GM23338 (cell line): ENCODE measurements at regions not wholly inside any gene's neighbourhood (a gene's known extent, or its start where the extent isn't known, plus 50 kb on each side); places are given as distances from the start of the nearest gene placed in this dataset.
"Not testable (repeated sequence)": the region's sequence is repeated elsewhere in the genome, so short reads cannot be mapped to it uniquely, and the experiment has no call there.

Source experiments
- ATAC-seq: fragments of 200-7000 bp; cut with Tn5 transposase; 3 replicates; pipeline ENCODE4 v1.9.1; 2020
- DNase-seq: peaks from one replicate; pipeline ENCODE4 v3.0.0-alpha.2; 2015; ENCODE audit warnings: low spot score
- H2AFZ ChIP-seq: fragments of 200-600 bp; sonication (generic); 2 replicates; pipeline ENCODE4 v1.8.0; 2016; ENCODE audit warnings: antibody characterized with exemption, mild to moderate bottlenecking, moderate library complexity
- H3F3A ChIP-seq: fragments of 200-600 bp; sonication (generic); replicated peaks from 2 replicates; pipeline ENCODE4 v1.8.0; 2017; ENCODE audit warnings: antibody characterized with exemption, mixed run types, low read depth
- H3K27ac ChIP-seq: fragments of 200-600 bp; sonication (generic); 2 replicates; pipeline ENCODE4 v1.6.1; 2016; ENCODE audit warnings: low read depth
- H3K27me3 ChIP-seq: fragments of 200-600 bp; sonication (generic); 2 replicates; pipeline ENCODE4 v1.8.0; 2016; ENCODE audit warnings: mild to moderate bottlenecking, mixed run types, moderate library complexity; ENCODE audit not compliant: insufficient read depth
- H3K36me3 ChIP-seq: fragments of 200-600 bp; sonication (generic); 2 replicates; pipeline ENCODE4 v1.8.0; 2016; ENCODE audit warnings: mild to moderate bottlenecking; ENCODE audit not compliant: insufficient read depth
- H3K4me1 ChIP-seq: fragments of 200-600 bp; sonication (generic); 2 replicates; pipeline ENCODE4 v1.8.0; 2016; ENCODE audit warnings: mild to moderate bottlenecking, moderate library complexity; ENCODE audit not compliant: insufficient read depth
- H3K4me2 ChIP-seq: fragments of 200-600 bp; sonication (generic); 2 replicates; pipeline ENCODE4 v1.7.1; 2017; ENCODE audit warnings: mixed run types
- H3K4me3 ChIP-seq: fragments of 200-600 bp; sonication (generic); 2 replicates; pipeline ENCODE4 v1.6.1; 2016; ENCODE audit warnings: mixed run types
- H3K79me2 ChIP-seq: fragments of 200-600 bp; sonication (generic); replicated peaks from 2 replicates; pipeline ENCODE4 v1.8.0; 2017; ENCODE audit warnings: mild to moderate bottlenecking; ENCODE audit not compliant: insufficient read depth
- H3K9me2 ChIP-seq: fragments of 200-600 bp; sonication (generic); 2 replicates; pipeline ENCODE4 v1.8.0; 2017; ENCODE audit not compliant: insufficient read depth
- H4K20me1 ChIP-seq: fragments of 200-600 bp; sonication (generic); replicated peaks from 2 replicates; pipeline ENCODE4 v1.8.0; 2017; ENCODE audit warnings: mild to moderate bottlenecking; ENCODE audit not compliant: insufficient read depth
- H3K27ac Mint-ChIP-seq: 2 replicates; pipeline ENCODE4 v1.8.0; 2020; ENCODE audit warnings: inconsistent platforms, mild to moderate bottlenecking, moderate library complexity, mixed read lengths
- H3K27me3 Mint-ChIP-seq: 3 replicates; pipeline ENCODE4 v1.8.0; 2022; ENCODE audit warnings: low read depth, mild to moderate bottlenecking, moderate library complexity, mixed read lengths, inconsistent platforms; ENCODE audit not compliant: insufficient read depth, poor library complexity
- H3K36me3 Mint-ChIP-seq: 3 replicates; pipeline ENCODE4 v1.8.0; 2021; ENCODE audit warnings: low read depth, mild to moderate bottlenecking, inconsistent platforms, moderate library complexity, mixed read lengths
- H3K4me1 Mint-ChIP-seq: 3 replicates; pipeline ENCODE4 v1.8.0; 2020; ENCODE audit warnings: mild to moderate bottlenecking, inconsistent platforms, mixed read lengths
- H3K4me3 Mint-ChIP-seq: 3 replicates; pipeline ENCODE4 v1.8.0; 2021; ENCODE audit warnings: moderate library complexity, mild to moderate bottlenecking, inconsistent platforms, mixed read lengths
- H3K9me3 Mint-ChIP-seq: 3 replicates; pipeline ENCODE4 v1.8.0; 2020; ENCODE audit warnings: moderate library complexity, mild to moderate bottlenecking, inconsistent platforms, mixed read lengths
- EZH2phosphoT487 ChIP-seq: fragments of 200-600 bp; sonication (generic); IDR thresholded peaks from one replicate; pipeline ENCODE4 v1.8.1; 2018; ENCODE audit warnings: antibody characterized with exemption; ENCODE audit not compliant: unreplicated experiment
- NANOG ChIP-seq: IDR thresholded peaks from 2 replicates; pipeline ENCODE4 v1.6.1; 2016; ENCODE audit warnings: antibody characterized with exemption, borderline replicate concordance
- POLR2AphosphoS5 ChIP-seq: IDR thresholded peaks from 2 replicates; pipeline ENCODE4 v1.6.1; 2016; ENCODE audit warnings: antibody characterized with exemption, low read depth
- REST ChIP-seq: IDR thresholded peaks from one replicate; pipeline ENCODE4 v1.6.1; 2018; ENCODE audit warnings: antibody characterized with exemption; ENCODE audit not compliant: unreplicated experiment
- STAT1 ChIP-seq: IDR thresholded peaks from one replicate; pipeline ENCODE4 v1.6.1; 2016; ENCODE audit warnings: antibody characterized with exemption; ENCODE audit not compliant: unreplicated experiment
- ZNF331 ChIP-seq: fragments of 250-450 bp; sonication (Bioruptor Pico); IDR thresholded peaks from 2 replicates; pipeline ENCODE4 v1.5.0; 2020; ENCODE audit warnings: low read depth, mild to moderate bottlenecking, moderate library complexity
- ZNF462 ChIP-seq: fragments of 250-450 bp; sonication (Bioruptor Pico); IDR thresholded peaks from 2 replicates; pipeline ENCODE4 v1.5.0; 2020; ENCODE audit warnings: mild to moderate bottlenecking, moderate library complexity

GRCh38 chr17:33574942-33575445 lies 281.9 kb upstream of the ASIC2 start (continued):
- TF ChIP-seq ZNF462 (CRISPR knock-in tag) (no peak), REST (no peak), EZH2phosphoT487 (no peak), STAT1 (no peak), NANOG (no peak), ZNF331 (CRISPR knock-in tag) (no peak), POLR2AphosphoS5 (no peak)

DNA sequence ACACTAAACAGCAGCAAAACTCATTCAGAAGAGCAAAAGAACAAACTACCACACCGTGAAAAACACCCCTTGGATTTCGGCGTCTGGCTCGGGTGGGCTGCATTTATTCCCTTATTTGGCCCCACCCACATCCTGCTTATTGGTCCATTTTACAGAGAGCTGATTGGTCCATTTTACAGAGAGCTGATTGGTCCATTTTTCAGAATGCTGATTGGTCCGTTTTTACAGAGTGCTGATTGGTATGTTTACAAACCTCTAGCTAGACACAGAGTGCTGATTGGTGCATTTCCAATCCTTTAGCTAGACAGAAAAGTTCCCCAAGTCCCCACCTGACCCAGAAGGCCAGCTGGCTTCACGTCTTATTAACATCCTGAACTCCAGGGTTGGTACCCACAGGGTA lies 286.6 kb upstream of the ASIC2 start:
- Histone ChIP-seq H3K9me2 (peaks cover 13% of the 10 kb centered on the region; the same call in 1 of the 2 replicates), H3K79me2 (peaks cover 10% of the 10 kb centered on the region), H3K4me1 (peaks cover 28% of the 10 kb centered on the region)
- H3K4me3 ChIP-seq, H3K36me3 Mint-ChIP-seq, H3F3A ChIP-seq, H3K27ac ChIP-seq, H3K27ac Mint-ChIP-seq, H2AFZ ChIP-seq, H3K4me3 Mint-ChIP-seq, H3K27me3 ChIP-seq, ATAC-seq, H3K4me2 ChIP-seq, H4K20me1 ChIP-seq, H3K36me3 ChIP-seq, DNase-seq: not testable (repeated sequence)
- H3K4me1 Mint-ChIP-seq: peaks cover 41% of the 10 kb centered on the region
- H3K27me3 Mint-ChIP-seq: peaks cover 13% of the 10 kb centered on the region
- H3K9me3 Mint-ChIP-seq: peaks cover 20% of the 10 kb centered on the region
